Kidney glomerular epithelial cell (primary cell): ENCODE measurements at regions not wholly inside any gene's neighbourhood (a gene's known extent, or its start where the extent isn't known, plus 50 kb on each side); places are given as distances from the start of the nearest gene placed in this dataset.

Experiments used
- DNase-seq: peaks from one replicate; lab custom pipeline; 2025; lab: John Stamatoyannopoulos, UW

- no peak for DNase-seq
These were observed 1445.6 kb downstream of the TBC1D22A start for GRCh38 chr22:48207919-48208535.

- DNase-seq = no peak
These were observed 1443.3 kb downstream of the TBC1D22A start for GRCh38 chr22:48205790-48206189.

- no peak for DNase-seq
These were observed 1442.7 kb downstream of the TBC1D22A start for GRCh38 chr22:48205161-48205560.

DNA sequence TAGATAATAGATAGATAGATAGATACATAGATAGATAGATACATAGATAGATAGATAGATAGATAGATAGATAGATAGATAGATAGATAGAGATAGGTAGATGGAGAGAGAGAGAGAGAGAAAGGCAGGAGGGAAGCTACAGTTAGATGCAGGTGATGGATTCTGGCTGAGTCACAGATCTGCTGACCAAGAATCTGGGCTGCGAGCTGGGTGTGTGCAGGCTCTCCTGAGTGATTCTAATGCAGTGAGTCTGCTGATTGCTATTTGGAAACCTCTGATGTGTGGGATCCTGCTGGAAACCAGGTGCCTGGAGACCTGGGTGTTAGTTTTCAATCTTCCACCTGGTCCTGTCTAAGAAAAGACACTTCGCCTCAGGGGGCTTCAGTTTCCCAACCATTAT is 1441.8 kb downstream of the TBC1D22A start:
- no peak for DNase-seq

- DNase-seq = no peak
These were observed 1437.2 kb downstream of the TBC1D22A start for GRCh38 chr22:48199667-48200066.

DNA sequence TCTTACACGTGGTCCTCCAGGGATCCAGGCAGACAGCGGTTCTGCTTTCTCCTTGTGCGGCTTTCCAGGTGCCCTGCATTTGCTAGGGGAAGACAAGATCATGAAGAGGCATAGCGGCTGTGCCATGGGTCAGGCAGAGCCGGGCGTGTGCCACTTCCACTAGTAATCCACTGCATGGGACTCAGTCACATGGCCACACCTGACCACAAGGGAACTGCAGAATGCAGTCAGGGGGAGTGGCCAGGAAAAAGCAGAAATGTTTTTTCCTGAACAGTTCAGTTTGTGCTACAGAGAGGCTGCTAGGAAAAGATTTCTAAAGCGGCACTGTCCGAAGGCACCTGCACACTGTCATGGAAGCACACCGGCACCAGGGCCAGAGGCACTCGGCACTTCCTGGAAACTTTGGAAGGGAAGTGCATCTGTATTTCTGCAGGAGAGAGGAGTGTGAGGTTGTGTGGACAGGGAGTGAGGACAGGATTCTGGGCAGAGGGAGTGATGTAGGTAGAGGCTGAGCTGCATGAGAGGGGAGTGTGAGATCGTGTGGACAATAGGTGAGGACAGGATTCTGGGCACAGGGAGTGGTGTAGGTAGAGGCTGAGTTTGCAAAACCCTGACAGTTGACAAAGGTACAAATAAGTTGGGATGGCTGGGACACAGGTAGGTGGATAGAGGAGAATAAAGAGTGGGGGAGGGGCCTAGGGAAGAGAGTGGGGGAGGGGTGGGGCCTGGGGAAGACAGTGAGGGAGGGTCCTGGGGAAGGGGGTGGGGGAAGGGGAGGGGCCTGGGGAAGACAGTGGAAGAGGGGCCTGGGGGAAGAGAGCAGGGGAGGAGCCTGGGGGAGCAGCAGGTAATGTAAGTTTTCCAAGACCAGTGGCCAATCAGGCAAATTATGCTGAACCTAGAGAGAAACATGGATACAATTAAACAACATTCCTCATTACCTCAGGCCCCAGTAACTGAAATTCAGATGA is 1436.3 kb downstream of the TBC1D22A start:
- DNase-seq = no peak

DNA sequence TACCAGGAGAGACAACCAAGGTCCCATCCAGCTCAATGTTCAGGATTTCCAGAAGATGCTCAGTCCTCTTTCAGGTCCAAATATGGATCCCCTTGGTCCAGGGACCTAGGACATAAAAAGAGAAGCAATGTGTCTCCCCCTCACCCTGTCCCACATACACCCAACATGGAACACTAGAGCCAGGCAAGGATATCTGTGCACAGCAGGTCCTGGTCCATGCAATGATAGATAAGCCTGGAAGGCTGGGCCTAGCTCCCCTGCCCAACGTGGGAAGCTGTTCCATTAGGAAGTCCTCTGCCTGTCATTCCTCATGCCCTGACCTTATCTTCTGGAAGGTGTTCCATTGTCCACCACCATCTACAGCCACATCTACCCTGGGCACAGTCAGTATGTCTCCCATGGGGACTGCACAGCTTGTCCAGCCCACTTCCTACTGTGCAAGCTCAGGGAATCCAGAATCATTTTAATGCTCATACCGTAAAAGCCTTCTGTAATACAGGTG is 1434.8 kb downstream of the TBC1D22A start:
- no peak for DNase-seq

- DNase-seq = no peak
These were observed 1430.5 kb downstream of the TBC1D22A start for GRCh38 chr22:48192920-48193319.

- no peak for DNase-seq
These were observed 1429.6 kb downstream of the TBC1D22A start for GRCh38 chr22:48192071-48192470.

DNA sequence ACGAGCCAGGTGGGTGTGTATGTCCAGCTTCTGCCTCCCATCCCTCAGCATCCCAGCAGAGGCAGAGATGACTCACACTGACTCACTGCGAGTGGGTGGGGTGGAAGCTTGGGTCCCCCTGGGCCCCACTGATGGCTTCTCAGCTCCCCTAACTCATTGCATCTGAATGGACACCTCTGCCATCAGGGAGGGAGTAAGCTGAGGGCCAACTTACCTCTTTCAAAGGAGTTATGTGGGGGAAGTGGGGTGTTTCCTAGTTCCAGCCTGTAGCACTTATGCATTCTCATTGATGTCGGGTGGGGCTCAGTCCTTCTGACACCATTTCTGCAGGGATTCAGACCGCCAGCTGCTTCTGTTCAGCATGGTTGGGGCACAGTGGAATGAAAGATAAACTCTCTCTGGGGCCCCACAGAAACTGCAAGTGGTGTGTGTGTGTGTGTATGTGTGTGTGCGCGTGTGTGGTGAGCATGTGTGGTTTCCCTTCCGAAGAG is 1425.8 kb downstream of the TBC1D22A start:
- no peak for DNase-seq

DNA sequence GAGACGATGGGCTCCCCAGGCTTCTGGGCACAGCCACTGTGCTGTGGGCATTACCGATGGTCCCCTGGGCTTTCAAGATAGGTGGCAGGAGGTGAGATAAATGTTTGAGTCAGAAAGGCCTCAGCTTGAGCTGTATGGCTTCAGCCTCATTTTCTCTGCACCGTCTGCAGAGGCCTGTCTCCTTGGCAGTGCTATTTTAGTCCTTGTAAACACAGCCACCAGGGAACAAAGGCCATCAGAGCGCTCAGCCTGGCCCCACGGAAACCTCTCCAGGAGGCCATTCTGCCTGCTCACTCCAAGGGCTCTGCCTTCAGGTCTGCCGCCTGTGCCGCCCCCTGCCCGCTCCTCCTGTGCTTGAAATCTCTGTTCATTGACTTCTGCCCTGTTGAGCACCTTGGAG is 1424.9 kb downstream of the TBC1D22A start:
- no peak for DNase-seq

DNA sequence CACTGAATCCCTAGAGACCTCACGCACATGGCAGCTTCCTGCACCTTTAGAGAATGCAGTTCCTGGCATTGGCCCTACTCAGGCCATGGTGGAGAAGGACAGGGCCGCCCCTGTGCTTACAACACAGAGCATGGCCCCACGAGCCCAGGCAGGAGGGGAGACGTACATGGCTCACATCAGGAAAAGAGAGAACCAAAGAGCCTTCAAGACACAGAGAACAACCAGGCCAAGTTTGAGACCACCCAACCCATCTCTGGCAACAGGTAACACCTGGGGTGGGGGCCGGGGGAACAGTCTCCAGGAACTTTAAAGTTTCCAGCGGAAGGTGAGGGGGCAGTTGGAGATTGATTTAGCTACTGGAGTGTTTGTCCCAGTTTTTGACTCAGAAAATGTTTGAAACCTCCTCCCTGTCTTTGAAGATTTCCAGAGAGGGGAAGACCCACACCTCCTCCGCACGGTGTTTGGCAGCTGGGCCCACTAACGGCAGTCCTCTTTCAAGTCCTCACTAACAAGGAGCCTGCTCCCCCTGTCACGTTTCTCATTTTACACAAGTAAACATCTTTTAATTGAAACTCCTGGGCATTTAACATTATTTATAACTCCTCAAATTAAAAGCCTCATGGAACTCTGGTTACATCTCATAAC is 1423.8 kb downstream of the TBC1D22A start:
- DNase-seq = no peak

GRCh38 chr22:48185071-48186055 is 1422.9 kb downstream of the TBC1D22A start:
- DNase-seq = no peak

DNA sequence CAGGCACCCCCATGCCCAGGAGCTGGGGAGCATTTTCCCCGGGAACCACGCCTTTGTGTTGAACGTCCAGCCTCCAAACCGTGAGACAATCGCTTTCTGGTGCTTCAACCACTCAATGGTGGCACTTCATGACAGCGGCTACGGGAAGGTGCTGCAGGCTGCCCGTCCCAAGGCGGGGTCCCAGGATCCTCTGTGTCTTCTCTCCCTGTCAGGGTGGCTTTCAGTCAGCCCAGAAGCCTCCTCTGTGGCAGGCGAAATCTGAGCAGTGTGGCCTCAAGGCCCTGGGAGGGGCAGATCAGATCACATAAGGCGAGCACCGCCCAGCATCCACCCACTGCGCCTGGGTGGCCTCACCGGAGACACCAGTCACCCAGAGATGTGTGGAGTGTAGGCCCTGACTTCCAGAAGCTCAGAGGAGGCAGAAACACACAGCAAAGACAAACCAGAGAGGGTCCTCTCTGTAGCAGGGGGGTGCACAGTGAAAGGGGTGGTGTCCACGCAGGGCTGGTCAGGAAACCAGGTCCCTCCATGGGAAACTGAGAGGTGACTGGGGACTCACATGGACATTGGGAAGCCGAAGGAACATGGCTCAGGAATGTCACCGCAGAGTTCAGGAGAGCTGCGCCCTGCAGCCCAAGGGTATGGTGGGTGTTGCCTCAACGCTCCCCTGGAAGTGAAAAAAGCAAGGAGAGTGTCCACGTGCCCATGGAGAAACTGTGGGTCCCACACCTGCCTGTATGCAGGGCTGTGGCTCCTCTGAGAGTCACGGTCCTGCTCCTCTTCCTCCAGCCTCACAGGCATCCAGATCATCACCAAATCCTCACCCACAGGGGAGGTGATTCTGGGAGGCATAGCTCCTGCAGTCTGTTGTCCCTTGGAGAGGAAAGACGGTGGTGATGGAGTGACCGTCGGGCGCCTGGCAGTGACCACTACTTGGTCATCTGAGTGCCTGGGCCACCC is 1420.7 kb downstream of the TBC1D22A start:
- no peak for DNase-seq

GRCh38 chr22:48182031-48182430 is 1419.6 kb downstream of the TBC1D22A start:
- DNase-seq = no peak

GRCh38 chr22:48181263-48181955 is 1419.0 kb downstream of the TBC1D22A start:
- DNase-seq = no peak

- DNase-seq = no peak
These were observed 1418.2 kb downstream of the TBC1D22A start for GRCh38 chr22:48180631-48181030.

DNA sequence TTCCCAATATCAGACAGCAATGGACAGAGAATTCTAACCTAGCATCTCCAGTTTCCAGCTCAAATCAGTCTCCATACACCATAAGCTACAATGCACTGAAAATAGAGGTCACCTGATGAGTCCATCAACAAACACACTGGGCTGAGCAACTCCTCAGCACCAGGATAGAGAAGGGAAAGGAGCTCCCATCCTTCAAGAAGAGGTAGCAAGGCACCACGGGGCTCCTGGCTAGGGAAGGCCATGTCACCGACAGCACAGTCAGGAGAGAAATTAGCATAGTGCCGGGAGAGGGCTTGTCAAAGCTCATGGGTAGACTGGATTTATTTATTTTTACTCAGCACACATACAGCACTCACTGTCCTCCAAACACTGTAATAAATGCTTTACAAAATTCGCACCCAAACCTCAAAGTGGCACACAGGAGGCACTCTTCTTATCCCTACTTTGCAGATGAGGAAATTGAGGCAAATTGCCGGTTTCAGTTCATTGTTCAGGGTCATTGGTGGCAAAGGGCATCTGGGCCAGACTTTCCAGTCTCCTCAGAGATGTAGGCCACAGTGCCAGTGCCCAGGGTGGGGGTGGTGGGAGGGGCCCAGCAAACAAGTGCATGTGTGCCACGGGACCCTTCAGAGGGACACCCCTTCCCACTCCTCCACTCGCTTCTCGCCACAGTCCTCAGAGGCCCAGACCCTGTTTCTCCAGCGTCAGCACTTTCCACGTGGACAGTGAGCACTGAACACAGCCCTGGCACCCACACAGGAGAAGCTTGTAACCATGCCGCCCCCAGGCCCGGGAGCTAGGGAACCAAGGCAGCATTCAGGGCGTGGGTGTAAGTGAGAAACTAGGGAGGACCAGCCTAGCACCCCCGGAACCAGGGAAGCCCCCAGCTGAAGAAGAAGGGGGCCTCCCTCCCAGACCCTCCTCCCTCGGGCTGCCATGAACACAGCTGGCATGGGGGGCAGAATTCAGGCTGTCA is 1417.4 kb downstream of the TBC1D22A start:
- no peak for DNase-seq
